CD4-positive, alpha-beta T cell treated with Interferon gamma for 1 hour (primary cell): ENCODE measurements at regions not wholly inside any gene's neighbourhood (a gene's known extent, or its start where the extent isn't known, plus 50 kb on each side); places are given as distances from the start of the nearest gene placed in this dataset.

Experiments used
- DNase-seq: peaks from one replicate; pipeline ENCODE4 v3.0.0-alpha.2; 2020

DNA sequence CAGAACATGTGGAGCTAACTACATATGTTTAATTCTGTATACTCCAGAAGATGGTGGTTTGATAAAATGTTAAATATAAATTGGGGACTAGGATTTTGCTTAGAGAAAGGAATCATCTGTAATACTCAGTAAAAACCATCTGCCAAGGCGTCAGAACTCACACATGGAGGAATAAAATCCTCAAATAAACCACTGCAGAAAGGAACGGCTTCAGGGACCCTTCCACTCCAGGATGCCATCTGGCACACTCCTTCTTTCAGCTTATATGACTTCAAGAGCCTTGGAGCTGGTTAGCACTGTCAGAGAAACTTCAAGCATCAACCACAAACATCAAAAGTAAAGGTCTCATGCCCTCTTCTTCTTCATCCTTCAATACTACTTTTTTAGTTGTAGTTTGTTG, 360.6 kb downstream of the PLK2 start:
- DNase-seq, result no peak

DNA sequence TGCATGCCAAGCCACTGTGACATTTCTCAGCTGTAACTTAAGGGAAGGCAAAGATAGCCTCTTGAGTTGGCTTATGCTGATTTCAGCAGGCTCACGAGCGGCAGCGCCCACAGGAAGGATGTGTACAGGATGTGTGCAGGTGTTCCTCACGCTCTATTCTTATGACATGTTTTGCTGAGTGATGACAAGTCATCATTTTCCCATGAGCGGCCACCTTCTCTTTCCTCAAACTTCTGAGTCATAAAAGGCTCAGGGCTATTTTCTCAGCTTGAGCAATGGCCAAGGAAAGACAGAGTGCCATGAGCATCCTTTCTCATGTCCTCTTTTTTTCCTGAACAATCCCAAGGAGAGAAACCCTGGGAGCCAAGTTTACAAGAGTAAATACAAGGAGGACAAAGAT, 365.9 kb downstream of the PLK2 start:
- no peak for DNase-seq

DNA sequence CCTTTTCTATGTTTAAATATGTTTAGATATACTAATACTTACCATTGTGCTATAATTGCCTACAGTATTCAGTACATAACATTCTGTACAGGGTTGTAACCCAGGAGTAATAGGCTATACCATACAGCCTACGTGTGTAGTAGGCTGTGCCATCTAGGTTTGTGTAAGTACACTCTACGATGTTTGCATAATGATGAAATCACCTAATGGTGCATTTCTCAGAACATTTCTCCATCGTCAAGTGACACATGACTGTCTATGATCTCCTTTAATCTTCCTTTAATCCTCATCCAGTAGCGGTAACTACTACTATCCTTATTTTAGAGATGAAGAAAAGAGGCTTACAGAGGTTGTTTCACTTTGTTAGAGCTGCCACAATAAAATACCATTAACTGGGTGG, 369.2 kb downstream of the PLK2 start:
- DNase-seq, result no peak

DNA sequence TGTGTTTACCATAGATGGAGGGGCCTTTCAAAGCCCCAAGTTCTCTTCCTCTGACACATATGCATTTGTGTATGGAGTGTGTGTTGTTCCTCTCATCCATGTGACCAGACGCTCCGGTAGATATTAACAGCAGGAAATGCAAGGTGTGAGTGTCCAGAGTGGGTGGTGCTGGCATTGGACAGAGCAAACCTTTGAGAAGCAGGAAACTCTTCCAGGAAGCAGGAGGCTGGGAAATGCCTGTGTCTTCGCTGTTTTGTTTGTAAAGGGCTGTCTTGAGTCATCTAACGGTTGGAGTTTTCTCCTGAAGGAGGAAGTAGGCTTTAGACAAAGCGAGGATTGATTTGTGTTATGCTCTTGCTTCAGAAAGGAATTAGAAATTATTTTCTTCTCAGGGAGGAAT, 370.9 kb downstream of the PLK2 start:
- DNase-seq, result no peak

DNA sequence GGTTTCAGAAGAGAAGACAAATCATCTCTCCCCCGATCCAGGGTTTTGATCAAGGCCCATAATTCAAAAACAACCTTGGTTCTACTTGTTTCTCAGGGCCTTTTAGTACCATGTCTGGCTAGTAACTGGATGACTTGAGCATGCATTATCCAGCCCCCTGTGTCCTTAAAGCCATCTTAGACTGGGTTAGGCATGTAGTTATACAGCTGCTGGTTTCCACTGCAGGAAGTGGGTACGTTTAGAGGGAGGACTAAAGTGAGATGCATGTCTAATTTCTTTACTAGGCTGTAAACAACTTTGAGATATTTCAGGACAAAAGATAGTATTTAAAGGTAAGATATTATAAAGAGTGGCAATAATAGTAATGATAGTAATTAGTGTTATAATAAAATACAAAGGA, 372.0 kb downstream of the PLK2 start:
- no peak for DNase-seq

DNA sequence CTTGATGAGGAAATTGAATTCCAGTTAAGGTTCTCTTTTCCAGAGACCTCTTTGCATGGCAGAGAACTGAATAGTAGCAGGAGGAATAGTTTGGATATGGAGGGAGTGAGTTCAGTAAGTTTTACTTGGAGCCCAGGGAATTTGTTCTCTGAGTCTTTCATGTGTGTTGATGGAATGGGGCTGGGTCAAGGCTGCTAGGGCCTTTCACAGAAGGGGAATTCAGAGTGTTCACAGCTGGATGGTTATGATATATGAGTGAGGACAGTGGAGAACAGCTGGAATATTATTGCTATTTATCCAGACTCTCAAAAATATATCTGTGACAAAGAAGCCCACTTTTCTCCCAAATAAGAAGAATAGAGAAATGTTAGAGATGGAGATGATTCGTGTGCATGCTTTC, 372.8 kb downstream of the PLK2 start:
- no peak for DNase-seq

DNA sequence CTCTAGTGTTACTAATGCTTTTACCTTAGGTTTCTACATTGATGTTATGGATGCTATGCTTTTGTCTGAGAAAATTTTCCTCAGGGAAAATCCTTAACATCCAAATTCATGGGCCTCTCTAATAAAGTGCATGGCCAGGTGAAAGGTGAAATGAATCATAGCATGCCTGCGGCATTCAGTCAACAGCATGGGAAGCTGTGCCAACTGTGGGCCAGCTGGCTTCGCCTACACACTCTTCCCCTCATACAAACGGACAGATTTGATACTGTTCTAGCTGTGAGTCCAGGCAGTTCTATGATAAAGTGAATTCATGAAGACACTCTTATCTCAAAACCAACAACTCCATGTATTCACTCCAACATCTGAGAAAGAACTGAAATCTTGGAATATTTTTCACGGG, 374.1 kb downstream of the PLK2 start:
- DNase-seq, result no peak

DNA sequence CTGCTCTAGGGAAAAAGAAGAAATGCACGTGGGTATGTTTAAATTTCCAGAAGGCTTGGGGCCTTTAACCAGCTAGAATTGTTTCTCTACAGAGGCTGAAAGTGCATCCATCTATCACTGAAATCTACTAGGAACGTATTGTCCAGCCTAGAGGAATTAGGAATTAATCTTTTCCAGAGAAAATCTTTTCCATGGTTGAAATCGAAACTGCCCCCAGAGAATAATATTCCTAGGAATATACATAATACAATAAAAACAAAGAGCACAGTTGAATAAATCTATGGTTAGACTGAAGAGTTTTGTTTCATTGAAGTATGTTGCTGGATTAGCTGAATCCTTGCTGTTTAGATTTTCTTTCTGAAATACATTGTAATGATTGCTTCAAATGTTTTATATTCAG, 378.5 kb downstream of the PLK2 start:
- no peak for DNase-seq

DNA sequence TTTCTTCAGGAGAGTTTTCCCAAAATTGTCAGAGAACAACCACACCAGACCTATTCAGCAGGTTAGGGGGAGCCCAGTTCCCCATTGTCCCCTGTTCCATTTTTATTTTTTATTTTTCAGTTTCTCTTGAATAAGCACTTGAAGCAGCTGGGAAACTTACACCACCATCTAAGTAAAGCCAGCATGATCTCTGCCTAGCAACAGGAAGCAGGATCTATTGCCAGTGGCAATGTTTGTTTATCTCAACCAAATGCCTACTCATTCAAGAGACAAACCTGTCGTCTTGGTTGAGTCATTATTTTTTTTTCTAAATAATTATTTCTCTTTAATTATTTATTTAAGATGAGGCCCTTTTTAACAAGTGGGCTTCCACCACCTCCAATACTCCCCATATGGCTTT, 379.3 kb downstream of the PLK2 start:
- DNase-seq, result no peak

DNA sequence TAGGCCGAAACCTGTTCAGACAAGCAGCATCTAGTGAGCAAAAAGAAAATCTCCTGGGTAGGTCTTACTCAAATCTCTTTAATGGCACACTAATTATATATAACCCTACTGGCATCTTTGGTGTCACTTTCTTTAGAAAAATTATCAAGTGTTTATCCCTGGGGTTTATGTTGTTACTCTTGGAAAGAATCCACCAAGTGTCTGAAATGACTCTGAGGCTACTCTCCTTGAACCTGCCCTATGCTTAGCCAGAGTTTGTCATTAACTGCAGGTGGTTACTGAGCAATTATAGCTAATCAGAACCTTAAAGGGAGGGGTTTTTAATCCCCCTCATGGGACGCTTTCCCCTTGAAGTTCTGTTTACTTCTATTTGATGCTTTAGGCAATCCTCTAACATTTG, 381.9 kb downstream of the PLK2 start:
- DNase-seq, result no peak

DNA sequence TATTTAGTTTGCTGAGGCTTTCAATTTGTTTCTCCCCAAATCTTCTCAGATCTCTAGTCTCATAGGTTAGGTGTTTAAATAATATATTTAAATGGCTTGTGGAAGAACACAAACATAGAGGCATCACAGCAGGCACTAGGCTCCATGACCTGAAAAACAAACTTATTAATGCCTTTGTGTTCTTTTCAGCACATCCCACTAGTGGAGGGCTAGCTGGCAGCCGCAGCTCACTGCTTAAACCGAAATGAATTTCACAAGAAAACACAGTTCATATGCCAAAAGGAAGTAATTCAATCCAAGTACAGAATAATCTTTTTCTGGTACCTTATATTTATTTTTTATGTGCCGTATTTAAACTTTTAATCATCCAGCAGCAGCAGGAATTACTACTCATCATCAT, 382.5 kb downstream of the PLK2 start:
- DNase-seq, result no peak

DNA sequence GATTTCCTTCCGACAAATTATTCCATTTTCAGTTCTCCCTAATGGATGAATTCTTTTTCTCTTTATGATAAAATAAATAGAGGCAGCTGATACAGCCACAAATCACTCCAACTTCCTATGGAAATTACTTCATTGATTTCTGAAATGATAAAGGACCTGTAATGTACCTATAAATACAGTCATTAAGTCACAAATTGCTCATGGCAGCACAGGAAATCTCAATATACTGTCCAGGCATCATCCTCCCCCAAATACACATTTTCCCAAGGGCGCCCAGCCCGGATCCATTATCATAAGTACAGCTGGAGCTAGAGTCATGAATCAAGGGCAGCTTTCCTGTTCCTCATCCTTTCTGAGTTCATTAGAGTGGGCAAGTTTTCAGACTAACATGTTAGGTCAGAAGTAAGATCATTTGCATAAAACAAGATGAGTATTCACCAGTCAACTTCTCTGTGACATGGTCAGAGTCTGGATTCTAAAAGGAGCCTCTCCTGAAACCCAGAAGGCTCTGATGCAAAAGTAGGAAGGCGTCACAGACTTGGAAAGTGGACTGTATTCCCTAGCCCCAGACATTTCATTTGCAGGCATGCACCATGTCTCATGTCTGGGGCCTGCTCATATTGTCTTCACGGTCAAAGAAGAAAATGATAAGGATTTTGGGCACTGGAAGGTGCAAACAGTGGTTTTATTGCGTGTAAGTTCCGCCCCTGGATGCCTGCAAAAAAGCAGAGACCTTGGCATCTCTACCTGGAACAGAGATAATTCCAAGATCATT, 383.2 kb downstream of the PLK2 start:
- DNase-seq, result no peak

DNA sequence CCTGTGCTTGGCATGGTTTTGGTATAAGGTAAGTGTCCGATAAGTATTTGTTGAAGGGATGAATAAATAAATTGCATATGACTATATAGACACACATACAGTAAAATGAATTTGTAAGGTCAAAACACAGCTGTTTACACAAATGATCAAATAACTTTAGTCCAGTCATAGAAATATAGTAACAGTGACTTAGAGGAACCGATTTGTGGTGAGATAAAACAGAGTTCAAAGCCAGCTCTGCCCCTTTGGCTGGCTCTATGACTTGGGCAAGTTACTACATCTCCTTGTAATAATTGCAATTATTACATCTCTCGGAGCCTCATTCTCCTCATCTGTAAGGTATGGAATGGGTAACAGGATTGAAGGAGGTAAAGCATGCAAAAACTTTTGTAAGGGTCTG, 384.0 kb downstream of the PLK2 start:
- no peak for DNase-seq

DNA sequence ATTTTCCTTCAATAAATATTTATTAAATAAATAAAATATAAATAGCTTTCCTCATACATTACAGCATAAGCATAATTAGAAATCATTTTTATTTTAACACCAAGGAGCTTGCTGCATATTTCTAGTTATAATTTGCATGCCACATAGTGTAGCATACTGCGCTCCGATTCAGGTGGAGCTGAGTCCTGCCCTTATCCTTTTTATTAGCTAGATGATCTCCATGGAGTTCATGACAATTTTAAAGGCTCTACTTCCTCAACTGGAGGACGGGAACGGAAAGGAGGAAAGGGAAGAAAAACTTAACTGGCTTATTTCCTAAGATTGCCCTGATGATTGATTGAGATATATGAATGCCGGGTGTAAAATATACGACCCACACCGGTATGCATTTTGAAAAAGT, 385.2 kb downstream of the PLK2 start:
- no peak for DNase-seq

DNA sequence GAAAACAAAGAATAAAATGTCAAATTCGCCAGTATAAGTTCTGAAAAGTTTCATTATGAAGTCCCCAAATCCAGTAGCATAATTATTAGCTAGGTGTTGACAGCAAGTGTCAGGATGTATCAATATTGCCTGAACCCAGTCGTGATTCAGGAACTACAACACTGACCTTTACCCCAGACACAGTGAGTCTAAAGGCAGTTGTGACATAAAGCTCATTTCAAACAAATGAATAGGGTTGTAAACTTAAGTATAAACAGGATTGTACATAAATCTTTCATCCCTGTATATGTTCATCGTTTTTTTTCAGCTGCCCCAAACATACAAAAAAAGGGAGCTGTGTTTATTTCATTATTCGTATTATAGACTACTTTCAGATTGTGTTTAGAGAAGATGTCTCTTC, 385.7 kb downstream of the PLK2 start:
- no peak for DNase-seq

DNA sequence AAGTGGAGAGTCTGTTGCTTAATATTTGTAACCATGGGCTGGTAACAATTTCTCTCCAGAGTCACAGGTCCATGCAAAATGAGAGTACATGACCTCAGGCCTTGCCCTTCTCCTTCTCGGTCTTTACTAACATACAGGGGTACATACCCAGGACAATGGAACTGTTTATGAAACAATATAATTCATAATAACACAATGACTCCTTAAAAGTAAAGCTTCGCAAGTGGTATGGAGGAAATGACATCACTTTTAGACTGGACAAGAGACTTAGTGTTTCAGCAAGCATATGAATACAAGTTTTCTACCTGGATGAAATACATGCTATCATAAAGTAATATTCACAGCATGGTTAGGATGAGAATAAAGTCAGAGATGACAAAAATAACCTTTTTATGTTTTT, 386.6 kb downstream of the PLK2 start:
- DNase-seq, result no peak

DNA sequence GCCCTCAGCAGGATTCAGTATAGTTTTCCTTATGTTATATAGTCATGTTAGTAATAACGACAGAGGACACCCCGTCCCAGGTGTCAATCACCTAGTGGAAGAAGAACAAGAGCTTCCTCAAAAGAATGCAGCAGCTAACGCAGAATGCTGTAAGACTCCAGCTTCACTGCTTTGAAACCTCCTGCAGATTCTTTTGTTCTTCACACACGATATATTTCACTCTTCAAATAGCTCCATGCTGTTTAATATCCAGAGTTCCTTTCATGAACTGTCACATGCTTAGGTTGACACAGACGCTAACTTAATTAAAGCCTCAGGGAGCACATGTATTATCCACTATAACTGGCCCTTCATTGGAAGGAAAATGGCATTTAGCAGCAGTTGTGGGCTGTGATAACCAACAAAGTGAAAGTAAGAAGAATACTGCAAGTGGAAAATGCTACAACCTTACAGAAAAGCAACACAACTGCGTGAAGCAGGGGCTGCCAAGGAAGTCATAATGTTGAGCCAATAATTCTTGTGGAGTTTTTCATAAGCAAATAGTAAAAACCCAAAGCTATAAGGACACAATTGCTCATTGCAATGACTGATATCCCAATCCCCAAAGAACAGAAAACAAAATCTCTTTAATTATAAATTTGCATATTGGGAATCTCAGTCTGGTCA, 387.5 kb downstream of the PLK2 start:
- no peak for DNase-seq

DNA sequence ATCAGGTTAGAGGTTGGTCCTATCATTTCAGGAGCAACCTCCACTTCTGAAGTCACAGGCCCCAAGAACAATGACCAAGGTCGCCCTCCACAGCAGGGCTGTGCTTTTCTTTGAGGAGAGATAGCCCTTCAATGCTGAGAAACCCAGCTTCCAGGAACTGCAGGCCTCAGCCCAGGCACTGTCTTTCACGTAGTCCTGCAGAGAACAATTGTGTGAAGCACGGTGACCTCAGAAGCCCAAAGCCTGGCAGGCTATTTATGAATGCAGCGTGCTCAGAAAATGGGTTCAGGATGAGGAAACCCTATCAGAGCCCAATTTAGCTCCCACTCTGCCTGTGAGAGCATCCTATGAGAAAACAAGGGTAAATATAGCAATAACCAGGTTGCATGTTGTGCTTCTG, 388.3 kb downstream of the PLK2 start:
- no peak for DNase-seq

DNA sequence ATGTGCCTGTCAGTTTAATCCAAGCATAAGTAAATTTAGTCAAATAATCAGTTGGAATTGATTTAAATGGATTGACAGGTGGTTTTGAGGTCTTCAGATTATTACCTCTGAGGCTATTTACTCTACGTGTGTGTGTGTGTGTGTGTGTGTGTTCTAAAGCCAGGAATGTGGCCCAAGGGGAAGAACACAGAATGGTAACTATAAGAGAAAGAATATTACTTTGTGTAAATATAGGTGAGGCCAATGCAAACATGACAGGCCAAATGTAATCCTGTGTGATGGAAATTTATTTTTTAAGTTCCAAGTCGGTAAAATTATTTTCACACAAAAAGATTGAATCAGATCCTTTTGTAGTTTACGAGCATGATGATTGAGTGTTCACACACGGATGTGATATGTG, 390.0 kb downstream of the PLK2 start:
- no peak for DNase-seq

DNA sequence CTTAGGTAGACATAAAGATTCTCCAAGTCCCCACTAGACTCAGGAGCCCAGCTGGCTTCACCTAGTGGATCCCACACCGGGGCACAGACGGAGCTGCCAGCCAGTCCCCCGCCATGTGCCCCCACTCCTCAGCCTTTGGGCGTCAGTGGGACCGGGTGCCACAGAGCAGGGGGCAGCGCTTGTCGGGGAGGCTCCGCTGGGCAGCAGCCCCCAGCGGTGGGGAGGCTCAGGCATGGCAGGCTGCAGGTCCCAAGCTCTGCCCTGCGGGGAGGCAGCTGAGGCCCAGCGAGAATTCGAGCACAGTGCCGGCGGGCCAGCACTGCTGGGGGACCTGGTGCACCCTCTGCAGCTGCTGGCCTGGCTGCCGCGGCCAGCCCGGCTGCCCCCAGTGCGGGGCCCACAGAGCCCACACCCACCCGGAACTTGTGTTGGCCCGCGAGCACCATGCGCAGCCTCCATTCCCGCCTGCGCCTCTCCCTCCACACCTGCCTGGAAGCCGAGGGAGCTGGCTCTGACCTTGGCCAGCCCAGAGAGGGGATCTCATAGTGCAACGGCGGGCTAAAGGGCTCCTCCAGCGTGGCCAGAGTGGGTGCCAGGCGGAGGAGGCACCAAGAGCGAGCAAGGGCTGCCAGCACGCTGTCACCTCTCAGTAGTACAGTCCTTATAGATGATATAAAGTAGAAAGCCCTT, 390.7 kb downstream of the PLK2 start:
- DNase-seq, result no peak

DNA sequence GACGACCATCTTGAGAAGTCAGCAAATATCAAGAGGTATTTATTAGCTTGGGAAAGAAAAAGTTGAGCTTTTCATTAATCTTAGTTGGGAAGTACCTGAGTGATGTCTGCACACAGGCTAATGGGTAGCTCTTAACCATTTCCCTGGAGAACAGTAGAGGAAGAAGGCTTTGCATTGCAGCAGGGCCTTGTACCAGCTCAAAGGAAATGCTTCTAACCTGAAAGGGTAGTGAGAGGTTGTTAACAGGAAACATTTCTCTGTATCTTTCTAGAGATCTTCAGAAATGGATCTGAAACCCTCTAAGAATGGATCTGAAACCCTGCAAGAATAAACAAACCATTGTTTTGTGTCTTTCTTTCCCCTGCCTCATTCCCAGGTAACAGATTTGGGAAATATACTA, 393.3 kb downstream of the PLK2 start:
- no peak for DNase-seq

DNA sequence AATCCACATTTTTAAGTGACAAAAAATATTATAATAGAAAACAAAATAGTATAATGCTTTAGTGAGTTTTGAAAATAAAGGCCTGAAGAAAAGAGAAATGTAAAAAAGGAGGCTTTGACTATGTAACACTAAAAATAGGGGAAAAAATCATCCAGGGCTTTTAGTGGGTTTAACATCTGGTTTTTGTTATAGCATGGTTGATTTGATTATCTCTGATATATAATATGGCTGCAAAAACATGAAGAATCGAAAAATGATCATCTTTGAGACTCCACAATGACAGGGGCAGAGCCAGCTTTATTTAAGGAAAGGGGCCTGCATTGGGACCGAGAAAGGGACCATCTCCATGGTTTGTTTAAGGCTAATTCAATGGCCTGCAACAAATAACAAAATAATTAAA, 393.8 kb downstream of the PLK2 start:
- DNase-seq, result no peak

DNA sequence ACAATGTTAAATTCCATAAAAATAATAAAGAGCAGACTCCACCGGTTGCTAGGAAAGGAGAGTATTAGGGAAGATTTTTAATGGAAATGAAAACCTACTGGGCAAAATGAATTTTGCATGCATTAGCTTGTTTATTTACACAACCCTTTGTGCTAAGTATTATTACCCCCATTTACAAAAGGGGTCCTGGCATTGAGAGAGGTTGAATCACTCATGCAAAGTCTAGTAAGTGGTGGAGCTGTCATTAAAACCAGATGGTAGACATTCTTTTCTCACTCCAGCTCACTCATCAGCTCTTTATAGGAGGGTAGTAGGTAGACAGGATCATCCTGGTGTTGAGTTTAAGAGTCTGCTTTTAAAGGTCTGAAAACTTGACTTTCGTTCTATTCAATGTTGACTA, 395.1 kb downstream of the PLK2 start:
- no peak for DNase-seq

DNA sequence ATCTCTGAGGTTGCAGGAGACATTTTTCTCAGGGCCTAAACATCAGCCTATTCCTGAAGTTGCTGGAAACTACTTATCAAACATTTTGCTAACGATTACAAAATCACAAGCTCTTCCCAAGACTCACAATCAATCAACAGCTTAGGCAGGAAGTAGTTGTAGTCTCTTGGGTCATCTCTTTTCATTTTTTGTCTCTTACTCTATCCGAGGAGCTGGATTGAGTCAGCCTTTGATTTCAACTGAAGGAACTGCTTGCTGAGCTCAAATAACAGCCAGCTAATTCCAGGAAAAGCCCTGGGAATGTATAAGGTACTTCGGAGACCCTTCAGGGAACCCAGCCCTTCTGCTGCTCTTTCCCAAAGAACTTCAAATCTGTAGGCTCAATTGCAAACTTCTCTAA, 398.9 kb downstream of the PLK2 start:
- no peak for DNase-seq

DNA sequence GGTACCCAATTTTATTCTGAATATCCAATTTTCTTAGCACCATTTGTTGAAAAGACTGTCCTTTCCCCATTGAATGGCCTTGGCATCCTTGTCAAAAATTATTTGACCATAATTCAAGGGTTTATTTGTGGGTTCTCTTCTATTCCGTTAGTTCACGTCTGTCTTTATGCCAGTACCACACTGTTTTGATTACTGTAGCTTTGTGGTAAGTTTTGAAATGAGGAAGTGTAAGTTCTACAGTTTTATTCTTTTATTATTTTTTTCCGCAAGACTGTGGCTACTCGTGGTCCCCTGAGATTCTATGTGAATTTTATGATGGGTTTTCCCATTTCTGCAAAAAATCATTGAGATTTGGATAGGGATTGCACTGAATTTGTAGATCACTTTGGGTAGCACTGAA, 402.6 kb downstream of the PLK2 start:
- DNase-seq, result no peak
